ENCODE measurements at regions not wholly inside any gene's neighbourhood (a gene's known extent, or its start where the extent isn't known, plus 50 kb on each side); places are given as distances from the start of the nearest gene placed in this dataset.

- Histone ChIP-seq H3K27me3 (ENCODE audit: control insufficient read depth in 4 of 4, insufficient read depth in 4 of 4, low read length in 3 of 4) (no peaks in the 10 kb centered on the region), H3K9me3 (ENCODE audit: control insufficient read depth in 4 of 4, low read length in 3 of 4) (no peaks in the 10 kb centered on the region), H3K4me3 (ENCODE audit: low read depth in 1 of 3, low read length in 3 of 3) (no peak overlapping the region), H3K36me3 (ENCODE audit: control insufficient read depth in 4 of 4, insufficient read depth in 3 of 4, low read depth in 1 of 4, low read length in 3 of 4) (no peaks in the 10 kb centered on the region), H3K27ac (ENCODE audit: low read depth in 1 of 2, low read length in 2 of 2) (no peak overlapping the region), H3K4me1 (ENCODE audit: control insufficient read depth in 4 of 4, insufficient read depth in 4 of 4, low read length in 3 of 4) (no peaks in the 10 kb centered on the region), H3K9ac (ENCODE audit: low read depth in 1 of 2, low read length in 2 of 2) (no peak overlapping the region)
- TF ChIP-seq RXRA (IDR thresholded peaks at IDR 0.05) (no peak), JUND (IDR thresholded peaks at IDR 0.05) (no peak), RAD21 (IDR thresholded peaks at IDR 0.05) (no peak), YY1 (IDR thresholded peaks at IDR 0.05) (no peak), HNF4G (IDR thresholded peaks at IDR 0.05) (no peak), SP1 (IDR thresholded peaks at IDR 0.05) (no peak), CTCF (IDR thresholded peaks at IDR 0.05; ENCODE audit: low read depth, low read length, missing input control) (no peak), ZBTB33 (IDR thresholded peaks at IDR 0.05) (no peak), EGR1 (IDR thresholded peaks at IDR 0.05; ENCODE audit: low read depth in 2 of 2) (no peak)
- WGBS = 98% methylated on average over 1 of the region's 1 CpG
- no peak for DNase-seq (ENCODE audit: low spot score)
Observed at GRCh38 chr6:85346196-85346595, 103.7 kb upstream of the NT5E start.

- no peak overlapping the region for H3K9ac ChIP-seq (ENCODE audit: low read depth in 1 of 2, low read length in 2 of 2)
- H3K36me3 ChIP-seq (ENCODE audit: control insufficient read depth in 4 of 4, insufficient read depth in 3 of 4, low read depth in 1 of 4, low read length in 3 of 4) = no peaks in the 10 kb centered on the region
- 66% methylated on average over 1 of the region's 1 CpG for WGBS
- DNase-seq (ENCODE audit: low spot score) = no peak
- TF ChIP-seq MAX (IDR thresholded peaks at IDR 0.05) (no peak), HNF4G (IDR thresholded peaks at IDR 0.05) (no peak), ATF3 (IDR thresholded peaks at IDR 0.05) (no peak), YY1 (IDR thresholded peaks at IDR 0.05) (no peak), CTCF (IDR thresholded peaks at IDR 0.05; ENCODE audit: low read depth, low read length, missing input control) (no peak), SP1 (IDR thresholded peaks at IDR 0.05) (no peak)
- H3K4me3 ChIP-seq (ENCODE audit: low read depth in 1 of 3, low read length in 3 of 3) = no peak overlapping the region
- no peaks in the 10 kb centered on the region for H3K9me3 ChIP-seq (ENCODE audit: control insufficient read depth in 4 of 4, low read length in 3 of 4)
- H3K4me1 ChIP-seq (ENCODE audit: control insufficient read depth in 4 of 4, insufficient read depth in 4 of 4, low read length in 3 of 4) = no peaks in the 10 kb centered on the region
- no peaks in the 10 kb centered on the region for H3K27me3 ChIP-seq (ENCODE audit: control insufficient read depth in 4 of 4, insufficient read depth in 4 of 4, low read length in 3 of 4)
- H3K27ac ChIP-seq (ENCODE audit: low read depth in 1 of 2, low read length in 2 of 2) = no peak overlapping the region
Observed at GRCh38 chr6:85344996-85345395, 104.9 kb upstream of the NT5E start.

GRCh38 chr6:85343428-85343827 lies 106.5 kb upstream of the NT5E start:
- H3K27ac ChIP-seq (ENCODE audit: low read depth in 1 of 2, low read length in 2 of 2) = no peak overlapping the region
- H3K4me1 ChIP-seq (ENCODE audit: control insufficient read depth in 4 of 4, insufficient read depth in 4 of 4, low read length in 3 of 4) = no peaks in the 10 kb centered on the region
- TF ChIP-seq FOXA2 (IDR thresholded peaks at IDR 0.05) (no peak), CTCF (IDR thresholded peaks at IDR 0.05; ENCODE audit: low read depth, low read length, missing input control) (no peak), MAX (IDR thresholded peaks at IDR 0.05) (no peak), TAF1 (conservative IDR thresholded peaks at IDR 0.05) (no peak), EGR1 (IDR thresholded peaks at IDR 0.05; ENCODE audit: low read depth in 2 of 2) (no peak), SP1 (IDR thresholded peaks at IDR 0.05) (no peak), JUND (IDR thresholded peaks at IDR 0.05) (no peak), FOXA1 (IDR thresholded peaks at IDR 0.05) (no peak), ZBTB33 (IDR thresholded peaks at IDR 0.05) (no peak), NR2F2 (IDR thresholded peaks at IDR 0.05) (no peak), RAD21 (IDR thresholded peaks at IDR 0.05) (no peak), YY1 (IDR thresholded peaks at IDR 0.05) (no peak)
- H3K9me3 ChIP-seq (ENCODE audit: control insufficient read depth in 4 of 4, low read length in 3 of 4) = no peaks in the 10 kb centered on the region
- no peak overlapping the region for H3K9ac ChIP-seq (ENCODE audit: low read depth in 1 of 2, low read length in 2 of 2)
- no peak overlapping the region for H3K4me3 ChIP-seq (ENCODE audit: low read depth in 1 of 3, low read length in 3 of 3)
- WGBS = 74% methylated on average over 1 of the region's 1 CpG
- no peak for DNase-seq (ENCODE audit: low spot score)
- H3K36me3 ChIP-seq (ENCODE audit: control insufficient read depth in 4 of 4, insufficient read depth in 3 of 4, low read depth in 1 of 4, low read length in 3 of 4) = no peaks in the 10 kb centered on the region
- H3K27me3 ChIP-seq (ENCODE audit: control insufficient read depth in 4 of 4, insufficient read depth in 4 of 4, low read length in 3 of 4) = no peaks in the 10 kb centered on the region
